Calu3 (cell line): ENCODE measurements at regions not wholly inside any gene's neighbourhood (a gene's known extent, or its start where the extent isn't known, plus 50 kb on each side); places are given as distances from the start of the nearest gene placed in this dataset.

Experiments
- BruUV-seq: library from RNA; stranded (reverse); fragments of 400-500 nt; replicated peaks from 2 replicates; lab custom pipeline; 2021; lab: Mats Ljungman, UMichigan
- CTCF ChIA-PET: fragments of 300-600 bp; sonication (Branson Sonifier 250); formaldehyde crosslinking; loops from one replicate; lab custom pipeline; 2022; ENCODE audit warnings: antibody characterized with exemption; lab: Charles Lee
- DNase-seq: peaks from one replicate; pipeline ENCODE4 v3.0.0; 2022
- H3K27ac Mint-ChIP-seq: one replicate; pipeline ENCODE4 v1.8.0; 2022; ENCODE audit warnings: mixed read lengths; ENCODE audit not compliant: unreplicated experiment
- H3K27me3 Mint-ChIP-seq: one replicate; pipeline ENCODE4 v1.8.0; 2022; ENCODE audit warnings: mixed read lengths; ENCODE audit not compliant: unreplicated experiment
- H3K36me3 Mint-ChIP-seq: one replicate; pipeline ENCODE4 v1.8.0; 2022; ENCODE audit warnings: mild to moderate bottlenecking, moderate library complexity, mixed read lengths; ENCODE audit not compliant: insufficient read depth, unreplicated experiment
- H3K4me1 Mint-ChIP-seq: one replicate; pipeline ENCODE4 v1.8.0; 2022; ENCODE audit warnings: mild to moderate bottlenecking, low read depth, mixed read lengths; ENCODE audit not compliant: unreplicated experiment
- H3K4me3 Mint-ChIP-seq: one replicate; pipeline ENCODE4 v1.8.0; 2022; ENCODE audit warnings: mild to moderate bottlenecking, low read depth, moderate library complexity, mixed read lengths; ENCODE audit not compliant: unreplicated experiment
- H3K9me3 Mint-ChIP-seq: one replicate; pipeline ENCODE4 v1.8.0; 2022; ENCODE audit warnings: low read depth, mixed read lengths; ENCODE audit not compliant: unreplicated experiment
- intact Hi-C: fragments of 100-400 bp; cut with micrococcal nuclease; formaldehyde crosslinking; loops from one replicate; pipeline ENCODE4 v1.10.0; 2022; ENCODE audit not compliant: unreplicated experiment
- TF ChIP-seq, protein P1 (sequence below): fragments of 200-600 bp; IDR thresholded peaks from one replicate; pipeline ENCODE4 v1.8.0; 2022; ENCODE audit warnings: antibody characterized with exemption; ENCODE audit not compliant: unreplicated experiment

GRCh38 chr16:60852635-60853034 is 1183.6 kb downstream of the CDH8 start:
- intact Hi-C loops = no loop called here
- Mint-ChIP-seq H3K4me3 (no peak overlapping the region), H3K36me3 (no peaks in the 10 kb centered on the region), H3K27ac (no peak overlapping the region), H3K27me3 (no peaks in the 10 kb centered on the region), H3K9me3 (peaks cover 19% of the 10 kb centered on the region), H3K4me1 (no peaks in the 10 kb centered on the region)
- CTCF ChIA-PET = no interaction called here
- BruUV-seq = no TSS peak
- TF ChIP-seq, protein P1, sequence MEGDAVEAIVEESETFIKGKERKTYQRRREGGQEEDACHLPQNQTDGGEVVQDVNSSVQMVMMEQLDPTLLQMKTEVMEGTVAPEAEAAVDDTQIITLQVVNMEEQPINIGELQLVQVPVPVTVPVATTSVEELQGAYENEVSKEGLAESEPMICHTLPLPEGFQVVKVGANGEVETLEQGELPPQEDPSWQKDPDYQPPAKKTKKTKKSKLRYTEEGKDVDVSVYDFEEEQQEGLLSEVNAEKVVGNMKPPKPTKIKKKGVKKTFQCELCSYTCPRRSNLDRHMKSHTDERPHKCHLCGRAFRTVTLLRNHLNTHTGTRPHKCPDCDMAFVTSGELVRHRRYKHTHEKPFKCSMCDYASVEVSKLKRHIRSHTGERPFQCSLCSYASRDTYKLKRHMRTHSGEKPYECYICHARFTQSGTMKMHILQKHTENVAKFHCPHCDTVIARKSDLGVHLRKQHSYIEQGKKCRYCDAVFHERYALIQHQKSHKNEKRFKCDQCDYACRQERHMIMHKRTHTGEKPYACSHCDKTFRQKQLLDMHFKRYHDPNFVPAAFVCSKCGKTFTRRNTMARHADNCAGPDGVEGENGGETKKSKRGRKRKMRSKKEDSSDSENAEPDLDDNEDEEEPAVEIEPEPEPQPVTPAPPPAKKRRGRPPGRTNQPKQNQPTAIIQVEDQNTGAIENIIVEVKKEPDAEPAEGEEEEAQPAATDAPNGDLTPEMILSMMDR = no peak
- DNase-seq = no peak

GRCh38 chr16:60821661-60822060 is 1214.6 kb downstream of the CDH8 start:
- DNase-seq = no peak
- CTCF ChIA-PET = no interaction called here
- no peaks in the 10 kb centered on the region for H3K27me3 Mint-ChIP-seq
- H3K4me3 Mint-ChIP-seq = no peak overlapping the region
- intact Hi-C loops = no loop called here
- no peak overlapping the region for H3K27ac Mint-ChIP-seq
- no TSS peak for BruUV-seq
- H3K4me1 Mint-ChIP-seq = no peaks in the 10 kb centered on the region
- no peaks in the 10 kb centered on the region for H3K36me3 Mint-ChIP-seq
- TF ChIP-seq, protein P1 = no peak
- peaks cover 18% of the 10 kb centered on the region for H3K9me3 Mint-ChIP-seq

- H3K27me3 Mint-ChIP-seq = no peaks in the 10 kb centered on the region
These were observed 1215.9 kb downstream of the CDH8 start for GRCh38 chr16:60820361-60820760.

DNA sequence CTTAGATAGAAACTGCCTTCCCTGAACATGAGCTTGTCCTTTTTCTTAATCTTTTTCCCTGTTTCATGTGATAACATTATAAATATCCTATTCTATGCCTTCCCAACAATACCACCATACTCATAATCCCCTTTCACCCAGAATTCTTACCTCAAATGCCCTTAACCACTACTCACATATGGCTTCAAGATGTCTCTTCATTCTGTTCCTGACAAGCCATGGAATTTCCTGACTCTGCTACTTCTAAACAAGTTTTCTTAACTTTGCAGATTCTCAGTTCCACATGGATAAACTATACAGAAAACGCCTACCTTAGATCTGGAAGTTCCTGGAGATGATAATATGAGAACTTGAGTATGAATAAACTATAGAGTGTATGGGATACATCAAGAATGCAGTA is 1217.8 kb downstream of the CDH8 start:
- Mint-ChIP-seq H3K36me3 (no peaks in the 10 kb centered on the region), H3K27ac (no peak overlapping the region), H3K4me1 (no peaks in the 10 kb centered on the region), H3K27me3 (no peaks in the 10 kb centered on the region), H3K4me3 (no peak overlapping the region), H3K9me3 (peaks cover 16% of the 10 kb centered on the region)
- CTCF ChIA-PET = no interaction called here
- BruUV-seq = no TSS peak
- TF ChIP-seq, protein P1 = no peak
- intact Hi-C loops = no loop called here
- DNase-seq = no peak

More at GRCh38 chr16:60820361-60820760, 1215.9 kb downstream of the CDH8 start:
- no peak overlapping the region for H3K27ac Mint-ChIP-seq
- peaks cover 20% of the 10 kb centered on the region for H3K9me3 Mint-ChIP-seq
- TF ChIP-seq, protein P1 = no peak
- no peaks in the 10 kb centered on the region for H3K36me3 Mint-ChIP-seq
- no peak overlapping the region for H3K4me3 Mint-ChIP-seq
- no TSS peak for BruUV-seq
- H3K4me1 Mint-ChIP-seq = no peaks in the 10 kb centered on the region
- intact Hi-C loops = no loop called here
- CTCF ChIA-PET = no interaction called here
- DNase-seq = no peak
